MG63 (cell line): ENCODE measurements at regions not wholly inside any gene's neighbourhood (a gene's known extent, or its start where the extent isn't known, plus 50 kb on each side); places are given as distances from the start of the nearest gene placed in this dataset.
"Not testable (repeated sequence)": the region's sequence is repeated elsewhere in the genome, so short reads cannot be mapped to it uniquely, and the experiment has no call there.

Experiments
- DNase-seq: peaks from one replicate; pipeline ENCODE4 v3.0.0-alpha.2; 2020
- H3K27me3 ChIP-seq: fragments of 250-450 bp; sonication (Bioruptor Pico); 2 replicates; pipeline ENCODE4 v1.5.1; 2020; ENCODE audit warnings: mild to moderate bottlenecking, moderate library complexity
- H3K36me3 ChIP-seq: fragments of 250-450 bp; sonication (Bioruptor Pico); 2 replicates; pipeline ENCODE4 v1.5.1; 2020; ENCODE audit warnings: mild to moderate bottlenecking, moderate library complexity
- H3K4me3 ChIP-seq: fragments of 250-450 bp; sonication (Bioruptor Pico); 2 replicates; pipeline ENCODE4 v1.5.1; 2020; ENCODE audit warnings: mild to moderate bottlenecking, moderate library complexity
- H3K9me3 ChIP-seq: fragments of 250-450 bp; sonication (Bioruptor Pico); 2 replicates; pipeline ENCODE4 v1.5.1; 2020; ENCODE audit warnings: mild to moderate bottlenecking, moderate library complexity

DNA sequence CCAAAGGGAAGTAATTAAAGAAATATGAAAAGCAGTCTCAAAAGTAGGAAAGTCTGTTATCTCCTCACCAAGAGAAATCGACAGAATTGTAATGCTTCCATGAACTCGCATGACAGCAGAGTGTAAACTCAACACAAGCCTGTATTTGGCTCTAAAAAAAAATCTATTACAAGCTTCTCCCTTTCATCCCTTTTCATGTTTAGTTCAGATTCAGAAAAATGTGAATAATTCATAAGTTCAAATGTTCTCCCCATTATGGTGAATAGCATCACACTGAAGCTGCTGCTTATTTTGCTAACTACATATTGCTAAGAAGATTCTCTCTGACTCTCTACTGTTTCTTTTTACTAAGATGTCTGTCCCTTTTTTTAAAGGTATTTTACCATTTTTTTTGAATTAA, 910.3 kb upstream of the MBL2 start:
- Histone ChIP-seq H3K27me3 (no peaks in the 10 kb centered on the region), H3K9me3 (no peaks in the 10 kb centered on the region), H3K36me3 (no peaks in the 10 kb centered on the region), H3K4me3 (no peak overlapping the region)
- no peak for DNase-seq

DNA sequence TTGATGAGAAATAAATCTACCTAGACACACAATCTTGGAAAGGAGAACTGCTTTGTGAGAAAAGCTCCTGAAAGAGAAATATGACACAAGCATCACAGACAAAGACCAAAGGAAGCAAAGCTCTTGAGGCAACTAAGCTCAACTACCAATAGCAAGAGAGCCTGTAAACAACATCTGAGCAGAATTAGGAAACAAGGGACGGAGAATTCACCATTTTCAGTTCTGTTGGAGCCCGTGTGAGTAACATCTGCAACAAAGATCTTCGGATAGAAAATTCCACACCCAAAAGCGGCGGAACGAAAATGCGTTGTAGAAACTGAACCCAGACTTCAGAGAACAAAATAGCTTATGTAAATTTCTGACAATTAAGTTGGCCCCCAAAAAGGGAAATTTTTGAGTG, 909.9 kb upstream of the MBL2 start:
- Histone ChIP-seq H3K9me3 (no peaks in the 10 kb centered on the region), H3K4me3 (no peak overlapping the region), H3K27me3 (no peaks in the 10 kb centered on the region), H3K36me3 (no peaks in the 10 kb centered on the region)
- no peak for DNase-seq

DNA sequence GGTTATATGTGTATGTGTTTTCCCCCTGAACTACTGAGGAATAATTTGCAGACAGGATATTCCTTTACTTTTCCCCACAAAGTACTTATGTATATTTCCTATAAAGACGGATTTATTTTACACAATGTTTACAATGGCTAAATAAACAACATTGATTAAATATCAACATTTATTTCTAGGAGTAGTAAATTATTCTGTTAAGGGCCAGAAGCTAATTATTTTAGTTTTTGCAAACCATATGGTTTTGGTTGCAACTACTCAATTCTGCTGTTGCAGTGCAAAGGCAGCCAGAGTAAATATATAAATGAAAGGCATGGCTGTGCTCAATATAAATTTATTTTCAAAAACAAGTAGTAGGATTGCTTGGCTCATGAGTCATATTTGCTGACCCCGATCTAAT, 907.1 kb upstream of the MBL2 start:
- Histone ChIP-seq H3K27me3 (no peaks in the 10 kb centered on the region), H3K4me3 (no peak overlapping the region), H3K36me3 (no peaks in the 10 kb centered on the region), H3K9me3 (no peaks in the 10 kb centered on the region)
- DNase-seq: no peak

DNA sequence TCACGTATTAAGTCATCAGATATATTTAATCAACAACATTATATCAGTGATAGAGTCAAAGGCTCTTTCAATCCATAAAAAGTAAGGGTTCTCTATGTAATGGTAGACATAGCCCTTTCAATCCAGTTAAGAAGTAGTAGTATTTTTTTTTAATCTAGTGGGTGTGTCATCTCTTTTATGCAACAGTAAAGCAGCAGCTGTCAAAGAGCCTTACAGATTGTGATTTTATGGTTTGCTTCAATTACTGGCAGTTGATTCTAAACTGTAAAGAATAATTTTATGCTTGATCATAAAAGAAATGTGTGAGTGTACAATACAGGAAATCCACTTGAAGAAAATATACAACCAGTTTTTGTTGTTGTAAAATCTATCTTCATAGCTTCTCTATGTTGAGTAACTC, 902.6 kb upstream of the MBL2 start:
- no peak for DNase-seq
- H3K36me3 ChIP-seq: no peaks in the 10 kb centered on the region
- H3K4me3 ChIP-seq: no peak overlapping the region
- no peaks in the 10 kb centered on the region for H3K27me3 ChIP-seq
- no peaks in the 10 kb centered on the region for H3K9me3 ChIP-seq

DNA sequence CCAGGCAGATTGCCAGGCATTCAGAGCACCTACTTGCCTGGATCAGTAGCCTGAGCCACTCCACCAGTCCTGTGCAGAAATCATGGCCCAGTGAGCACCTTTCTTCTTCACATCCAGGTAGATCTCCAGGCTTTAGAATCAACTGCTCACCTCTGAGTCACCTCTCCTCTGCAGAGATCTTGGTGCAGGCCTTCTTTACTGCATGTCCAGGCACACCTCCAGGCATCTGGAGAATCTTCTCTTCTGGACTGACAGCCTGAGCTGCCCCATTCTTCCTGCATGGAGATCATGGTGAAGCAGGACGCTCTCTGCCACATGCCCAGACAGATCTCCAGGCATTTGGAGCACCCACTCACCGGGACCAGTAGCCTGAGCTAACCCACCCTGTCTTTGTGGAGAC, 894.5 kb upstream of the MBL2 start:
- DNase-seq: no peak
- no peaks in the 10 kb centered on the region; the same call in 1 of the 2 replicates for H3K27me3 ChIP-seq
- H3K36me3 ChIP-seq: no peaks in the 10 kb centered on the region
- no peak overlapping the region for H3K4me3 ChIP-seq
- H3K9me3 ChIP-seq: no peaks in the 10 kb centered on the region

DNA sequence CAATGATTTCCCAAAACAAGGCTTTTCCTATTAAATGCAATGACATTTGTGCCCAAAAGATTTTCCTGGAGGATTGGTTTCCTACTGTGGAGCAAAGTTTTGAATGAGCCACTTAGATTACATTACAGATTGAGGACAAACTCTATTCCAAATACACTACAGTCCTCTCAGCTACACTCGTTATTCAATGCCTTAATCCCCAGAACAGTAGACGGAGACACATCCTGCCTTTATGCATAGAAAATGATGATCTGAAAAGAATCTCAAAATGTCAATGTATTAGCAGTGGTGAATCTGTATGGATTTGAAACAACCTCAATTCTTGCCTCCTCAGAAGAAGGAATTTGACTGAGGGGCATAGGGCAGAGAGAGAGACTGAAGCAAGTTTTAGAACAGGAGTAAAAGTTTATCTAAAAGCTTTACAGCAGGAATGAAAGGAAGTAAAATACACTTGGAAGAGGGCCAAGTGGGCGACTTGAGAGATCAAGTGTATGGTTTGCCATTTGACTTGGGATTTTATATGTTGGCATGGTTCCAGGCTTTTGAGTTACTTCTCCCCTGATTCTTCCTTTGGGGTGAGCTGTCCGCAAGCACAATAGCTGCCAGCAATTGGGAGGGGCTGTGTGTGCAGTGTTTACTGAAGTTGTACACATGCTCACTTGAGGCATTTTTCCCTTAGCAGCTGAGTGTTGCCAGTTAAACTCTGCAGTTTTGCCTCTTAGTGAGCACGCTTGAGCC, 891.9 kb upstream of the MBL2 start:
- Histone ChIP-seq H3K36me3 (no peaks in the 10 kb centered on the region), H3K4me3 (no peak overlapping the region), H3K27me3 (no peaks in the 10 kb centered on the region; the same call in 1 of the 2 replicates), H3K9me3 (no peaks in the 10 kb centered on the region)
- peak; percentile 22 for DNase-seq

DNA sequence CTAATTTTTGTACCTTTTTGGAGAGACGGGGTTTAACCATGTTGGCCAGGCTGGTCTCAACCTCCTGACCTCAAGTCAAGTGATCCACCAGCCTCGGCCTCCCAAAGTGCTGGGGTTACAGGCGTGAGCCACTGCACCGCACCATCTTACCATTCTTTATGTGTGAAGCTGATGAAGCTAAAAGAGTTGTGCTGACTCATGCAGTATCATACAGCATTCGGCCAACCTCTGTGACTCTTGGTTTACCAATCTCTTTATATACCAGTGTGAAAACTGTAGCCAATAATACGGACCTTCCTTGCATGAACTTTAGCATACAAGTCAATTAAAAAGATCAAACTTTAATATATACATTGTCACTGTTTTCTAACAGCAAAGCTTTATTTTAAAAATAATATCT, 878.2 kb upstream of the MBL2 start:
- no peaks in the 10 kb centered on the region for H3K36me3 ChIP-seq
- H3K4me3 ChIP-seq: no peak overlapping the region
- no peaks in the 10 kb centered on the region for H3K9me3 ChIP-seq
- H3K27me3 ChIP-seq: no peaks in the 10 kb centered on the region
- no peak for DNase-seq

DNA sequence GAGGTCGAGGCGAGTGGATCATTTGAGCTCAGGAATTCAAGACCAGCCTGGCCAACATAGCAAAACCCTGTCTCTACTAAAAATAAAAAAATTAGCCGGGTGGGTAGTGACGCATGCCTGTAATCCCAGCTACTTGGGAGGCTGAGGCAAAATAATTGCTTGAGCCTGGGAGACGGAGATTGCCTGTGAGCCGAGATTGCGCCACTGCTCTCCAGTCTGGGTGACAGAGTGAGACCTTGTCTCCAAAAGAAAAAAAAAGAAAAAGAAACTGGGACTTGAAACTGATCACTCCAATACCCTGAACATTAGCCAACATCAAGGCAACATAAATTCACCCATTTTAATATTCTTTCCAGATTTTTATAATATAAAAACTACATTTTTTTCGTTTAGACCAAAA, 874.6 kb upstream of the MBL2 start:
- not testable (repeated sequence) for H3K27me3 ChIP-seq, H3K9me3 ChIP-seq, DNase-seq

DNA sequence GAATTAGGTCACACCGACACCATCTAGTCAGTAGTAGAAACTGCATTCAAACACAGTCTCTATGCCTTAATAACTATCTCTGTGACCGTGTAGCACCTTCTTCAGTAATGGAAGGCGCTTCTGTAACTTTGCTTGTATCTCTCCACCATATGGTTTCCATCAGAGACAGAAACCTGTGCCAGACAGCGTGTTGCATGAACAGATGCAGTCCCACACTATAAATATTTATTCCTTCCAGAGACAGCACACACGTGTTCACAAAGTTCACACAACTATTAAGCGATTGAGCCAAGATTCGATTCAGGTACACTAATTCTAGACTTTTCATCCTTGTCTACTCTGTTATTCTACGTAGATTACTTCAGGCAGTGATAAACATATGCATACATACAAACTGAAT, 873.9 kb upstream of the MBL2 start:
- no peak overlapping the region for H3K4me3 ChIP-seq
- H3K9me3 ChIP-seq: no peaks in the 10 kb centered on the region
- no peaks in the 10 kb centered on the region for H3K36me3 ChIP-seq
- no peak for DNase-seq
- H3K27me3 ChIP-seq: no peaks in the 10 kb centered on the region

More for the DNA sequence above, 874.6 kb upstream of the MBL2 start:
- H3K4me3 ChIP-seq, H3K36me3 ChIP-seq: not testable (repeated sequence)

DNA sequence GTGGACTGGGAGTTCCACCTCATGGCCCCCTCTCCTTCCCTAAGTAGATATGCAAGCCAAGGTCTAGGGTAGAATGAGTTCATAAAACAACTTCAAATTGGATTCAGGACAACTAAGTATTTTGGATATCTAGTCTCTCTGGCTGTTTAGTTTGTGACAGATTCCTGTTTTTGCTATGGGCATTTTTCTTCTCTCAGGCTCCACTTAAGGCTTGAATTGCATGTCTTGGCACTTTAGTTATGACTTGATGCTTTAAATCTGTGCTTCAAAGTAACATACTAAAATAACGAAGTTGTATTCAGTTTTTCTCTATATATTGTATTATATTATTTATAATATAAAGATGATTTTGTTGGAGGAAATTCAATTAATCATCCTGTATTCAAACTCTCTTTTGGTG, 873.4 kb upstream of the MBL2 start:
- no peaks in the 10 kb centered on the region for H3K27me3 ChIP-seq
- H3K36me3 ChIP-seq: no peaks in the 10 kb centered on the region
- H3K9me3 ChIP-seq: no peaks in the 10 kb centered on the region

DNA sequence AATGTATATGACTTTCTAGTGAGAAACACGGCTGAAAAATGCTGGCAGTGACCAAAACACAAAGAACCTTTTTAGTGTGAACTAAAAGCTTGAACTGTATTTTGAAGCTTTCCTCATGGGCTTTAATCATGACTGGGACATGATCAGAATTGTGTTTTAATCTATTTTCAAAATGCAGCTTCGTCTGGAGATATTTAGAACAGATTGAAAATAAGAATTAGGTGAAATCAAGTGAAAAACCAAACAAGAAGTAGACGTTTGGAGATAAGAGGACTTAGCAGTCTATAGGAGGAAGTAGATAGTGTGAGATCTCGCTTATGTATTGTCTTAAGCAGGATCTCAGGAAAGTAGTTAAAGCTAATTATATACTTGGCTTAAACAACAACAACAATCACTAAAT, 865.4 kb upstream of the MBL2 start:
- Histone ChIP-seq H3K36me3 (no peaks in the 10 kb centered on the region), H3K27me3 (no peaks in the 10 kb centered on the region), H3K4me3 (no peak overlapping the region), H3K9me3 (no peaks in the 10 kb centered on the region)
- no peak for DNase-seq

More for the DNA sequence above, 873.4 kb upstream of the MBL2 start:
- no peak for DNase-seq
- H3K4me3 ChIP-seq: no peak overlapping the region

DNA sequence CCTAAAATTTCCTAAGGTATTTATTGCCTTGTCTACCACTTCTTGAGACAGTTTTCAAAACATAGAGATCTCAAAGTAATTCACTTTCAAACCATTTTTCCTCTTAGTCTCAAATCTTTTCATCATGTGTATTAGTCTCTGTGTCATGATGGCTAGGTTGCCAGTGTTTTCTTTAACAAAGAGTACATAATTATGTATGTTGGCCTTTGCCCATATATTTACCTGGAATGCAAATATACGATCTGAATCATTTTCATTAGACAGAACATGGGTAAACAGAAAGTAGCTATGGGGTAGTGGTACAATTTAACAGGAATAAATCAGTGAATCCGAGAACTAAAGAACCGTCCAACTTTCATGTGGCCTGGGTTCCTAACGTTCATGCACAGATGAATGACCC, 852.1 kb upstream of the MBL2 start:
- no peak overlapping the region for H3K4me3 ChIP-seq
- H3K9me3 ChIP-seq: no peaks in the 10 kb centered on the region
- H3K36me3 ChIP-seq: no peaks in the 10 kb centered on the region
- DNase-seq: no peak
- H3K27me3 ChIP-seq: no peaks in the 10 kb centered on the region

DNA sequence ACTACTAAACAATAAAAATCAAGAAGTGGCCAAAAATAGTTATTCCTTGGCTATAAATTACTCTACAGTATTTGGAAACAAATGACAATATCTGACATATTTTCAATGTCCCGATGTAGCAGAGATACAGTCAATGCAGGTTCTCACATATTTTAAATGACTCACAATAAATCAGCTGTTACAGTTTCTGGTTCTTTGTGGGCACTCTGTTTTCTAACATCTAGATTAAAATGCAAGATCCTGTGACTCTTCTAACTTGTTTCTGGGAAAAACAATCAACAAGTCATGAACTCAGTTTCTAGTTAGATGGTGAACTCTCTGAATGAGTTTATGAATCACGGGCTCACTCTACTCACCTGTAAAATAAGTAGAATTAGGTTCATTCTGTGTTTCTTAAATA, 849.6 kb upstream of the MBL2 start:
- no peak overlapping the region for H3K4me3 ChIP-seq
- no peak for DNase-seq
- H3K9me3 ChIP-seq: no peaks in the 10 kb centered on the region
- no peaks in the 10 kb centered on the region for H3K27me3 ChIP-seq
- H3K36me3 ChIP-seq: no peaks in the 10 kb centered on the region

DNA sequence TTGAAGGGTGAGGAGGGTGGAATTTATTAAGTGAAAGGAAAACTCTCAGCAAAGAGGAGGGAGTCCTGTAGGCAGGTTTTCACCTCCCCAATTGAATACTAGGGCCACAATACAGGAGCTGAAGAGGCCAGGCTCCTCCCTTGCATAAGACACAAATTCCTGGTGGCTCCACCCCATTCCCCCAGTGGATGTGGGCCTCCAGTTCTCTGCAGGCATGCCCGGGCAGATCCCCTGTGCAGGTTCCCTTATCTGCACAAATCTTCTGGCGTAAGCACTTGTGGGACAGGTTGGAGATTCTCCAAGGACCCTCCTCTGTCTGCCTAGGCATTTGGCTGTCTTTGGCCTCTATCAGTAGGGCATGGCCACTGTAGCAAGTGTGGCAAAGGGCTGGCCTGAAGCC, 847.1 kb upstream of the MBL2 start:
- no peaks in the 10 kb centered on the region for H3K27me3 ChIP-seq
- H3K36me3 ChIP-seq: no peaks in the 10 kb centered on the region
- no peak for DNase-seq
- H3K9me3 ChIP-seq: no peaks in the 10 kb centered on the region
- no peak overlapping the region for H3K4me3 ChIP-seq

DNA sequence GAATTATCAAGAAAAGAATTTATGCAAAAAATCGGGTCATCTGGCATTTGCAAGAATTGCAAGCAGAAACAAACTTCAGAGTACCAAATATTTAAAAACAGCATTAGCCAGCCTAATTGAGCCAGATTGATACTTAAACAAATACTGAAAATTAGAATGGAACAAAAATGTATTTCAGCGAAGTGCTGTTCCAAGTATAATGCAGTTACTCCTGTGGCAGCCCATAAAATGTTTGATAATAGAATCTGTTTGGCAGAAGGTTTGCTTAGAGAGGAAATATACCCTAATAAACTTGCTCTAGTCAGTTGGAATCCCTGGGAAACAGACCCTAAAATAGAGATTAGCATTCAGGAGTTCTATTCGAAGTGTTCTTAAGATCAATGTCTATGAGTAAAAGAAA, 835.1 kb upstream of the MBL2 start:
- Histone ChIP-seq H3K36me3 (no peaks in the 10 kb centered on the region), H3K27me3 (no peaks in the 10 kb centered on the region), H3K9me3 (no peaks in the 10 kb centered on the region), H3K4me3 (no peak overlapping the region)
- no peak for DNase-seq

DNA sequence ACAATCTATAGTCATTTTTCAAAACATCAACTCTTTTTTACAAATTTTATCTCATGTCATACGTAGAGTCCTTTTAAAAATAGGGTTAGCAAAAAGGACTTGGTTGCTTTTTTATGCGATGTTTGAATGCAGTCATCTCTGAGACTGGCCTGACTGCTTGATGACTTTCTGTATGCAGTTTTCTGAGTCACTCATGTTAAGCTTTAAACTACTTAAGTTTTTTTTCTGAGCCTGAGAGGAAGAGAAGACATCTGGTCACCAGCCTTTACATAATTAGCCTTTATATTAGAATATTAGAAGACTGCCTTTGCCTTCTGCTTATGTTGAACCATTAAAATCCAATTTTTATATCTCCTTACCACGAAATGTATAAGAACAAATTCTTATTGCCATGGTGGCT, 834.4 kb upstream of the MBL2 start:
- no peak for DNase-seq
- no peaks in the 10 kb centered on the region for H3K27me3 ChIP-seq

DNA sequence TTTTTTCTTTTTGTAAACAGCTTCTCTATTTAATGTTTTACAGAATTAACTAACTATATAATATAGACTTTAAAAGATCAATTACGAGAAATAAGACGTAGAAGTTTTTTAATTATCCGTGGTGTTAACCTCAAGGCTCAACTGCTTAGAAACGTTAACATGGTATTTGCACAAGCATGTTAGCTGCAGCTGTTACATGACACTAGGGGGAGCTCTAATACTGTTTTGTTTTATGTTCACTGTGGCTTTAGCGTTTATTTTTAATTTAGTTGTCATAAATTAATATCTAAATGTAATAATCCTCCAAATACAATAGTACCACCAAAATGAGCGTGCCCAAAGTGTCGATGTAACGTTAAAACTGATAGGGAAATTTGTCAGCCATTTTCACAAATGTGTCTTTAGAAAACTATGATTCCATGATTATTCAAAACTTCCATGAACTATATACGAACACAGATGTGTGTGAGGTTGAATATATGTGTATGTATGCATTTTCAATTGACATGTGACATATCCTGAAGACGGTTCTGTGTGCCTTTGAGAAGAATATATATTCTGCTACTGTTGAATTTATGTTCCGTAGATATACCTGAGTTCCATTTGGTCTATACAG, 828.8 kb upstream of the MBL2 start:
- H3K36me3 ChIP-seq: no peaks in the 10 kb centered on the region
- H3K27me3 ChIP-seq: no peaks in the 10 kb centered on the region
- DNase-seq: no peak
- H3K4me3 ChIP-seq: no peak overlapping the region
- H3K9me3 ChIP-seq: no peaks in the 10 kb centered on the region

More for the DNA sequence above, 834.4 kb upstream of the MBL2 start:
- no peaks in the 10 kb centered on the region for H3K9me3 ChIP-seq
- no peaks in the 10 kb centered on the region for H3K36me3 ChIP-seq
- H3K4me3 ChIP-seq: no peak overlapping the region

DNA sequence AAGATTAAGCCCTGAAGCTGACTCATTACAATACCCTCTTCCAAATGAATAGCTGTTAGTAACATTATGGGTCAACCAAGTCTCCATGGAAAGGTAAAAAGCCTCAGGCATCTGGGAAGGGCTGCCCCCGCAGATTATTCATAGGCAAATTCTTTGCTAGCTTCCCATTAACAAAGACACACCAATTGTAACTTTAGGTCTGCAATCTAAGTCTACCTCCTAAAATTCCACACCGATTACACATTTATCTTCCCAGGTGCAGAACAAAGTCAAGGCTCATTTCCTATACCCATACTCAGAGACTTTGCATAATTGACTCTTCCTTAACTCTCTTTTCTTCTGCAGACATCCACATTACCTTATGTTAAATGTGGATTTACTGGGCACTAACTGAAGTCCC, 826.3 kb upstream of the MBL2 start:
- no peak for DNase-seq
- Histone ChIP-seq H3K27me3 (no peaks in the 10 kb centered on the region), H3K9me3 (no peaks in the 10 kb centered on the region), H3K36me3 (no peaks in the 10 kb centered on the region), H3K4me3 (no peak overlapping the region)
